HUES48 (cell line): ENCODE measurements at regions not wholly inside any gene's neighbourhood (a gene's known extent, or its start where the extent isn't known, plus 50 kb on each side); places are given as distances from the start of the nearest gene placed in this dataset.
"Not testable (repeated sequence)": the region's sequence is repeated elsewhere in the genome, so short reads cannot be mapped to it uniquely, and the experiment has no call there.

Experiments used
- H3K27ac ChIP-seq: one replicate; pipeline ENCODE4 v1.7.0; 2013; ENCODE audit warnings: low read depth, low read length, inconsistent platforms
- H3K27me3 ChIP-seq: 2 replicates; pipeline ENCODE4 v1.6.1; 2013; ENCODE audit warnings: mild to moderate bottlenecking, low read length; ENCODE audit not compliant: control insufficient read depth, insufficient read depth
- H3K36me3 ChIP-seq: 2 replicates; pipeline ENCODE4 v1.6.1; 2013; ENCODE audit warnings: low read length; ENCODE audit not compliant: control insufficient read depth, insufficient read depth
- H3K4me1 ChIP-seq: 2 replicates; pipeline ENCODE4 v1.6.1; 2013; ENCODE audit warnings: mild to moderate bottlenecking, low read length; ENCODE audit not compliant: control insufficient read depth, insufficient read depth
- H3K4me3 ChIP-seq: 2 replicates; pipeline ENCODE4 v1.5.1; 2013; ENCODE audit warnings: mild to moderate bottlenecking, low read depth, low read length
- H3K9ac ChIP-seq: 2 replicates; pipeline ENCODE4 v1.6.1; 2013; ENCODE audit warnings: mild to moderate bottlenecking, low read depth, low read length, moderate library complexity
- H3K9me3 ChIP-seq: 2 replicates; pipeline ENCODE4 v1.6.1; 2013; ENCODE audit warnings: low read length; ENCODE audit not compliant: control insufficient read depth, insufficient read depth

DNA sequence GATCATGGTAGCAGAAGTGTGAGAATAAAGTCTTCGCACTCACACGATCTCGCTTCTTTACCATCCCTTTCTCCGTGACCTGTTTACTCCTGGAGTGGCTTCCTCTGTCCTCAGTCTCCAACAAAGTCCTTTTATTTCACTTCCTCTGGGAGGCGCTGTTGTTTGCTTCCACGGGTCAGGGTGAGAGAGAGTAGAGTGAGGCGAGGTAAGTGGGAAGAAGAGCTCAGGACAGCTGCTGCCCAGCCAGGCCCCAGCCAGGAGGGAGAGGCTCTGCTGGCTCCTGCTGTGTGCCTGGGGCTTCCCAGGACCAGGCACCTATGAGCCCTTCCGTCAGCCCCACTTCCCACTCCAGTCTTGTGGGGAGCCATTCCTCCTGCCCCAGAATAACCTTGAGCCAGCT, 242.1 kb downstream of the FGF9 start:
- Histone ChIP-seq H3K27me3 (no peaks in the 10 kb centered on the region), H3K4me3 (no peak overlapping the region), H3K36me3 (no peaks in the 10 kb centered on the region)

DNA sequence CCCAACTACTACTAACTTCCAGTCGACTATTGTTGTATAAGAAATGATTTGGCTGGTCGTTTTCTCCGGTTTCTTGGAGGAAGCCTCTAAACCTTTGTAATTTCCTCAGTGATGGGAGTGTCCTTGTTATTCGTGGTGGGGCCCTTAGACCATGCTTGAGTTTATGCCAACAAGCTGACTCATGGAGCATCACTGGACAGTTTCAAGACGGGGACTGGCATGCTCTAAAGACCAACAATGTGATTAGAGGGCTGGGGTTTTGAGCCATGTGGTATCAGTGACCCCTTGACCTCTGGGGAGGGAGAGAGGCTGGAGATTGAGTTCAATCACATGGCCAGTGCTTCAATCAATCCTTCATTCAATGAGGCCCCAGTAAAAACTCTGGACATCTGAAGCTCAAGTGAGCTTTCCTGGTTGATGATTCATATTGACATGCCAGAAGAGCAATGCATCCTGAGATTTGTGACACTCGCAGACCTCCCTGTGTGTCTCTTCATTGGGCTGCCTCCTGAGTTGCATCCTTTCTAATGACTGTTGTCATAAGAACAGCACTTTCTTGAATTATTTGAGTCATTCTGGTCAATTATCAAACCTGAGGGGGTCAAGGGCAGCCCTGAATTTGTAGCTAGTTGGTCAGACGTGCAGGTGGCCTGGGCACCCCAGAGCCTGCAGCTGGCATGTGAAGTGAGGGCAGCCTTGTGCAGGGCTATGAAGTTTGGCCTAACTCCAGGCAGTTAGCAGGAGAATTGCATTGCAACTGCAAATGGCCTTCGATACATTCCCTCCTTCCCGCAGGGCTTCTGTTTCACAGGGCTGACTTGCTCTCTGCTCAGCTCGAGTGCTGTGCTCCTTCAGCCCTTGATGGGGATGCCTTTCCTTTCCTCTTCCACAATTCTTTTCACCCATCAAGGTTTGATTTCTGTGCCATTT, 246.5 kb downstream of the FGF9 start:
- H3K4me1 ChIP-seq, result no peaks in the 10 kb centered on the region
- H3K9ac ChIP-seq, result no peak overlapping the region
- no peak overlapping the region for H3K4me3 ChIP-seq
- no peaks in the 10 kb centered on the region for H3K36me3 ChIP-seq
- H3K27ac ChIP-seq, result no peak overlapping the region
- no peaks in the 10 kb centered on the region; the same call in 1 of the 2 replicates for H3K9me3 ChIP-seq
- no peaks in the 10 kb centered on the region for H3K27me3 ChIP-seq

More for the DNA sequence above, 242.1 kb downstream of the FGF9 start:
- peaks cover 9% of the 10 kb centered on the region; the same call in 1 of the 2 replicates for H3K4me1 ChIP-seq
- no peak overlapping the region for H3K9ac ChIP-seq
- H3K9me3 ChIP-seq, result no peaks in the 10 kb centered on the region
- no peak overlapping the region for H3K27ac ChIP-seq

DNA sequence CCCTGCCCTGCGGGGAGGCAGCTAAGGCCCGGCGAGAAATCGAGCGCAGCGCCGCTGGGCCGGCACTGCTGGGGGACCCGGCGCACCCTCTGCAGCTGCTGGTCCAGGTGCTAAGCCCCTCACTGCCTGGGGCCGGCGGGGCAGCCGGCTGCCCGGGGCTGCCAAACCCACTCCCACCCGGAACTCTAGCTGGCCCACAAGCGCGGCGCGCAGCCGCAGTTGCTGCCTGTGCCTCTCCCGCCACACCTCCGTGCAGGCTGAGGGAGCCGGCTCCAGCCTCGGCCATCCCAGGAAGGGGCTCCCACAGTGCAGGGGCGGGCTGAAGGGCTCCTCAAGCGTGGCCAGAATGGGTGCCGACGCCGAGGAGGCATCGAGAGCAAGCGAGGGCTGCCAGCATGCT, 249.9 kb downstream of the FGF9 start:
- H3K27ac ChIP-seq, H3K27me3 ChIP-seq, H3K4me1 ChIP-seq, H3K4me3 ChIP-seq, H3K9me3 ChIP-seq, H3K9ac ChIP-seq, H3K36me3 ChIP-seq: not testable (repeated sequence)

DNA sequence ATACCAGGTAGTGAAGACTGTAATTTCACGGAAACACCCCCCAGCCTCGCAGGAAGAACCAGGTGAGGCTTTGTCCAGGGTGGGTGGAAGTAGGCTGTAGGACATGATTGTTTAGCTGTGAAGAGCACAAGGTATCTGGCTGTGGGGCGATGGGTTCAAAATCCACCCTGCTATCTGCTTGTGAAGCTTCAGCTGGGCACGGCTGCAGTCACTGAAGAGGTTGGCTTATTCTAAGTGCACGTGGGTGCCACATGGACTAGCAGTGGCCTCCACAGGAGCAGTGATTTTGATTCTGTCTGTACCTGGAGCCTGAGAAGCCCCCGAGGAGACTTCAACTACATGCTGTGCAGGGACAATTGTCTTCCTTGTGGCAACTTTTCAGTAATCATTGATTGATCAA, 254.1 kb downstream of the FGF9 start:
- H3K27me3 ChIP-seq, result no peaks in the 10 kb centered on the region
- peaks cover 4% of the 10 kb centered on the region for H3K4me1 ChIP-seq
- no peaks in the 10 kb centered on the region; the same call in 1 of the 2 replicates for H3K9me3 ChIP-seq
- H3K36me3 ChIP-seq, result no peaks in the 10 kb centered on the region
- no peak overlapping the region for H3K4me3 ChIP-seq
- no peak overlapping the region for H3K9ac ChIP-seq
- no peak overlapping the region for H3K27ac ChIP-seq

DNA sequence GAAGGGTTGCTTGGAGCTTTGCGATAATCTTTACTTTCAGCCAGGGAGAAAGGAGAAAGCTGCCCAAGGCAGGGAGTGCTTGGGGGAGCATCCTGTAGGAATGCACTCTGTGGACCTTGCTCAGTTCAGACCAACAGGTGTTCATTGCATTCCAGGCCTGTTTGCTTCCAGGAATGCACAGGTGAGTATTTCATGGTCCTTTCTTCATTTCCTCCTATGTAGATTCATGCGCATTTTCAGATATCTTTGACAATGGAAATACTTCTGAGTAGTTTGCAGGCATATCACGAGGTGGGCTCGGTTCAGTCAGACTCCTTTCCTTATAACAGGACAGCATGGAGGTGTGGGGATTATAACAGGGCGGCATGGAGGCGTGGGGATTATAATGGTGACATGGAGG, 254.8 kb downstream of the FGF9 start:
- H3K9me3 ChIP-seq, result no peaks in the 10 kb centered on the region; the same call in 1 of the 2 replicates
- H3K4me3 ChIP-seq, result no peak overlapping the region
- no peak overlapping the region for H3K27ac ChIP-seq
- no peaks in the 10 kb centered on the region for H3K36me3 ChIP-seq
- H3K27me3 ChIP-seq, result no peaks in the 10 kb centered on the region
- no peak overlapping the region for H3K9ac ChIP-seq
- H3K4me1 ChIP-seq, result peaks cover 4% of the 10 kb centered on the region

DNA sequence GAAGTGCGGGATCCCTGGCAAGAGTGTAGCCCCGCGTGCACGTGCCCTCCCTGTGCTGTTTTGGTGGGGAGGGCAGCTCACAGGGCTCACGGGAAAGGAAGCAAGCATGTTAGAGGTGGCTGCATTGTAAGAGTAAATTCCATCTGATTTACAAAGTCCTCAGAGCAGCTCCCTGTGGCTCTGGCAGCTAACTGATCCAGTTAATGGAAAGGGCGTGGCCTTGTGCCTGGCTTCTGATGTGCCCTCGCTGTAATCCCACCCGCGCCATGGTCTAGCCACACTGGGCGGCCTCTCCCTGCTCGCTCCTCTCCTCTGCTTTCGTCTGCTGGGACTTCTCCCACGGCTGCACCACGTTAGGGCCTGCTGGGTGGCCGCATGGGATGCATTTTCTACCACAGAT, 258.5 kb downstream of the FGF9 start:
- Histone ChIP-seq H3K27me3 (no peaks in the 10 kb centered on the region), H3K9me3 (no peaks in the 10 kb centered on the region), H3K4me1 (peaks cover 4% of the 10 kb centered on the region), H3K4me3 (no peak overlapping the region), H3K36me3 (no peaks in the 10 kb centered on the region), H3K27ac (no peak overlapping the region), H3K9ac (no peak overlapping the region)

DNA sequence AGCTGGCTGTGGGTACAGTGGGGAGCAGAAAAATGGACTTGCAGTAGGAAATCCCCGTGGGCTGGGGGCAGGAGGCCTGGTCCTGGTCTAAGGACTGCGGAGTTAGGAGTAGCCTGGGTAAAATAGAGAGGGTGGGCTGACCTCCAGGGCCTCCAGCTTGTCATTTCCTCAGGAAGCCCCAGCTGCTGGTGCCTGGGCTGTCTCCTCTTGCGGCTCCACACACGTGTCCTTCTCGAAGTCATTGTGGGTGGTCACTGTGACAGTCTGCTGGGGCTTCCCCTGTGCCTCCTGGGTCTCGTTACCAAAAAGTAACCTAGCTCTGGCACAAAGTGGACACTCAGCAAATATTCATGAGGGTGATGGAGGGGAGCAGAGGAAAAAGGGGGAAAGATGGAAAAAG, 259.7 kb downstream of the FGF9 start:
- no peaks in the 10 kb centered on the region for H3K36me3 ChIP-seq
- H3K27ac ChIP-seq, result no peak overlapping the region
- no peak overlapping the region for H3K9ac ChIP-seq
- no peaks in the 10 kb centered on the region; the same call in 1 of the 2 replicates for H3K4me1 ChIP-seq
- no peaks in the 10 kb centered on the region for H3K27me3 ChIP-seq
- no peak overlapping the region for H3K4me3 ChIP-seq
- no peaks in the 10 kb centered on the region for H3K9me3 ChIP-seq

DNA sequence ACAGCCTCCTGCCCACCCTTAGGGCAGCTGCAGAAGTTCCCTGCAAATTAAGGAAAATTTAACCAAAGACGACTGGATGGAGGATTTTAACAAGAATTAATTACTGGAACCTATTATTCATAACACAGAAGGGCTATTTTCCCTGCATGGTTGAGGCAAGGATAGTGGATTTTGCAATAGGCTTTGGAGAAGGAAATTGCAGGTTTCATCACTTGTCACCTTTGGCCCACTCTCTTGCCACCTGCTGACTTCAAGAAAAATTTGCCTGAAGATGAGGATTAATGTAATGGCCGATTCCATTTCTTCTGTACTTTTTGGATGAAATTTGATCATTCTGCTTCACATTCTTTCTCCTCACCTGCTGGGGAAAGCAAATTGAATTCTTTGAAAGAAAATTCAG, 261.7 kb downstream of the FGF9 start:
- Histone ChIP-seq H3K27me3 (no peaks in the 10 kb centered on the region), H3K9ac (no peak overlapping the region), H3K9me3 (no peaks in the 10 kb centered on the region), H3K27ac (no peak overlapping the region), H3K36me3 (no peaks in the 10 kb centered on the region), H3K4me1 (no peaks in the 10 kb centered on the region), H3K4me3 (no peak overlapping the region)

DNA sequence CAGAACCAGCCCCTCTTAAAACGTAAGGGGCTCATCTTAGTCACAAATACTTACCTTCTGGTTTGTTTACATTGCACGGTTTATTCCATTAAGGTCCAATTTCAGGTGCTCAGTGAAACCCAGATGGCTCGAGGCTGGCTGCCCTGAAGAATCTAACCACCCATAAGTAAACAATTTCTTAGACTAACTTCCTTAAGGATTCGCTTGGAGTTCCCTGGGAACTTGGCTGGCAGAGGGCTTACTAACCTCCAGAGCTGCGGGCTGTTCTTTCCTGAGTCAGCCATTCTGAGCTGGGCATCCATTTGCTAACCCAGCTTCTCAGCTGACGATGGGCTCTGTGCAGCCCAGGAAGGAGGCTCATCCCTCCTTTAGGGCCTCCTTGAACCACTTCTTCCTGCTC, 262.1 kb downstream of the FGF9 start:
- Histone ChIP-seq H3K9me3 (no peaks in the 10 kb centered on the region), H3K27ac (no peak overlapping the region), H3K4me1 (no peaks in the 10 kb centered on the region), H3K9ac (no peak overlapping the region), H3K4me3 (no peak overlapping the region), H3K36me3 (no peaks in the 10 kb centered on the region), H3K27me3 (no peaks in the 10 kb centered on the region)

DNA sequence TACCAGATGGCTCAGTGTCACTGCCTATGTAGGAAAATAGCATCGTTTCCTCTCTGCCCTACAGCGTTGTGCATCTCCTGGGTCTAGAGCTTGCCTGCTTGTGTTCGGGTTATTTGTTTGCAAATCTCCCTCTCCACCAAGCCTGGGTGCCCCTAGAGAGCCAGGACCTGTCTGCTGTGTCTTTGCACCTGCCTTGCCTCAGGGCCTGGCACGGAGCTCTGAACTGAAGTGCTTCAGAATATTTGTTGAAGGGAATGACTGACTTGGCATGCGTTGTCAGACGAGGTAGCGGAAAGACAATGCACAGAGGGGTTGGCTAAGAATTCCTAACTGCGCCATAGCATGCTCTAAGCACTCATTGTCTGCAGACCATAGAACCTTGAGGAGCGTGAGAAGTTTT, 263.4 kb downstream of the FGF9 start:
- H3K36me3 ChIP-seq, result no peaks in the 10 kb centered on the region
- no peak overlapping the region for H3K27ac ChIP-seq
- no peak overlapping the region for H3K9ac ChIP-seq
- no peaks in the 10 kb centered on the region for H3K9me3 ChIP-seq
- H3K27me3 ChIP-seq, result no peaks in the 10 kb centered on the region
- H3K4me1 ChIP-seq, result no peaks in the 10 kb centered on the region
- no peak overlapping the region for H3K4me3 ChIP-seq

DNA sequence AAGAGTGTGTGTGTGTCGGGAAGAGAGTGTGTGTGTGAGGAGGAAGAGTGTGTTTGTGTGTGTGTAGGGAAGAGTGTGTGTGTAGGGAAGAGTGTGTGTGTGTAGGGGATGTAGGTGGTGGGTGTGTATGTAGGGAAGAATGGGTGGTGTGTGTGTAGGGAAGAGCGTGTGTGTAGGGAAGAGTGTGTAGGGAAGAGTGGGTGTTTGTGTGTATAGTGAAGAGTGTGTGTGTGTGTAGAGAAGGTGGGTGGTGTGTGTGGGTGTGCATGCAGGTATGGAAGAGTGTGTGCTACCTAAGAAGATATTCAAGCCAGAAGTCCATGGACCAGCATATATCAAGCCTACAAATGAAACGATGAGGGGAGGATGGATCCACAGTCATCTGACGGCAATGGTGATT, 265.8 kb downstream of the FGF9 start:
- H3K27ac ChIP-seq, result no peak overlapping the region
- no peaks in the 10 kb centered on the region for H3K36me3 ChIP-seq
- peaks cover 3% of the 10 kb centered on the region; the same call in 1 of the 2 replicates for H3K9me3 ChIP-seq
- no peak overlapping the region for H3K4me3 ChIP-seq
- H3K27me3 ChIP-seq, result no peaks in the 10 kb centered on the region
- no peak overlapping the region for H3K9ac ChIP-seq
- H3K4me1 ChIP-seq, result no peaks in the 10 kb centered on the region
